ENCODE measurements at regions not wholly inside any gene's neighbourhood (a gene's known extent, or its start where the extent isn't known, plus 50 kb on each side); places are given as distances from the start of the nearest gene placed in this dataset.

DNA sequence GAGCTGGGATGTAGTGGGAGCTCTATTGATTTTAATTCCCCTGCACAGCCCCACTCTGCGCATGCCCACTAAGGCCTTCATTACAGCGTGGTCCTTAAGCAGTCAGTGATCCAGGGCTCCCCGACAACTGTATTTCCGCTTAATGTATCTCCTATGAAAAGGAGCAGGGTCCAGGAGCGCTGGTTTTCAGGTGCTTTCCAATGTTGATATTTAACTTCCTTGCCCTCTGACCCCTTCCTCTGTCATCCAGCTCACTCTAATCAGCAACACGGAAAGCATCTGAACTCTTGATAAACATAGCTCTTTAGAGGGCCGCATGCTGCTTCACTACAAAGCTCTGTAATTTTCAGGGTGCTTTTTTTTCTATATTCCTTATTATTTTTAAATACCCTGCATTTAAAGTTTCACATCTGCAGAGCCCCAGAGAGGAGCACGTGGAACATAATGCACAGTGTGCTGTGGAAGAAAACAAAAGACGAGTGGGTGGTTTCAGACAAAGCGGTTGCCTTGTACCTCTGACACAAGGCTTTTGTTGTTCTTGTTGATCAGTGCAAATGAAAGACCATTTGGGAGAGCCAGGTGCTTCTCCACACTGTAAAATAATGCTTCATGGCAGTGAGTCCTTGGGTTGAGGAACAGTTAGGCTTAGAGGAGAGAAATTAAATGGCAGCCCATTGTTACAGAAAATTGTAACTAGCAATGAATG lies 465.9 kb upstream of the CELF2 start:
- TF ChIP-seq, protein P1, sequence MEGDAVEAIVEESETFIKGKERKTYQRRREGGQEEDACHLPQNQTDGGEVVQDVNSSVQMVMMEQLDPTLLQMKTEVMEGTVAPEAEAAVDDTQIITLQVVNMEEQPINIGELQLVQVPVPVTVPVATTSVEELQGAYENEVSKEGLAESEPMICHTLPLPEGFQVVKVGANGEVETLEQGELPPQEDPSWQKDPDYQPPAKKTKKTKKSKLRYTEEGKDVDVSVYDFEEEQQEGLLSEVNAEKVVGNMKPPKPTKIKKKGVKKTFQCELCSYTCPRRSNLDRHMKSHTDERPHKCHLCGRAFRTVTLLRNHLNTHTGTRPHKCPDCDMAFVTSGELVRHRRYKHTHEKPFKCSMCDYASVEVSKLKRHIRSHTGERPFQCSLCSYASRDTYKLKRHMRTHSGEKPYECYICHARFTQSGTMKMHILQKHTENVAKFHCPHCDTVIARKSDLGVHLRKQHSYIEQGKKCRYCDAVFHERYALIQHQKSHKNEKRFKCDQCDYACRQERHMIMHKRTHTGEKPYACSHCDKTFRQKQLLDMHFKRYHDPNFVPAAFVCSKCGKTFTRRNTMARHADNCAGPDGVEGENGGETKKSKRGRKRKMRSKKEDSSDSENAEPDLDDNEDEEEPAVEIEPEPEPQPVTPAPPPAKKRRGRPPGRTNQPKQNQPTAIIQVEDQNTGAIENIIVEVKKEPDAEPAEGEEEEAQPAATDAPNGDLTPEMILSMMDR (IDR thresholded peaks at IDR 0.05; ENCODE audit: borderline replicate concordance, insufficient read depth, low read depth, low read length) = no peak
- no peak overlapping the region for H3K4me3 ChIP-seq (ENCODE audit: low read depth, low read length)

DNA sequence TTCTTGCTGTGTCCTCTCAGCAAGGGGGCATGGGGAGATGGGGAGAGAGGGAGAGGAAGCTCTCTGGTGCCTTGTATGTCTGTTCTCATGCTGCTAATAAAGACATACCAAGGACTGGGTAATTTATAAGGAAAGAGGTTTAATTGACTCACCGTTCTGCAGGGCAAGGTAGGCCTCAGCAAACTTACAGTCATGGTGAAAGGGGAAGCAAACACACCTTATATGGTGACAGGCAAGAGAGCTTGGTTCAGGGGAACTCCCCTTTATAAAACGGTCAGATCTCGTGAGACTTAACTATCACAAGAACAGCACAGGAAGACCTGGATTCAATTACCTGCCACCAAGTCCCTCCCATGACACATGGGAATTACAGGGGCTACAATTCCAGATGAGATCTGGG lies 464.7 kb upstream of the CELF2 start:
- TF ChIP-seq, protein P1 (IDR thresholded peaks at IDR 0.05; ENCODE audit: borderline replicate concordance, insufficient read depth, low read depth, low read length) = no peak
- no peak overlapping the region for H3K4me3 ChIP-seq (ENCODE audit: low read depth, low read length)

DNA sequence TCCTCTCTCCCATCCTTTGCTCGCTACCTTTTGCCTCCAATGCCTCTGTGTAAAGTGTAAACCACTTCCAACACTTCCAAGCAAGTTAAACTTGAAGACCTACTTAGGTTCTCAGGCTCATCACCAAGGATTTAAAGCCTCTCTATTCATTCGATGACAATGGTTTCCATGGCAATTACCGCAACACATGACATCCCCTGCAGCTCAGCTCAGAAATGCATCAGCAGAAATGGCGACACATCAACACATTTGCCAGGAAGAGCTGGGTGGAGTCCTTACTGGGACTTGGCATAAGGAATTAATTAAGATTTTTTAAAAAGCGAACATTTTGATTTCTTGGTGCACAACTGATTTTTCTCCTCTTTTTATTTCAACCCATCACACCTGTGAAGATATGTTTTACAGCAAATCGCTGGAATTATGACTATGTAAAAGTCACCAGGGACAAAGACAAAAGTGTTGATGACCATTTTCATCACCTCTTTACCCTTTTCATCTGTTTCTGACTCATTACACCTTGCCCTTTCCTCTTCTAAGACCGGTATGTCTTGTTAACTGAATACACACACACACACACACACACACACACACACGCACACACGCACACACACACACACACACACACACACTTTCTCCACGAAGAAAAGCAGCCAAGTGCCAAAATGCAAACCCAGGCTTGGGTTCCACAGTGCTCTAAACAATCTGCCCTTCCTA lies 453.4 kb upstream of the CELF2 start:
- TF ChIP-seq, protein P1 (IDR thresholded peaks at IDR 0.05; ENCODE audit: borderline replicate concordance, insufficient read depth, low read depth, low read length) = no peak
- H3K4me3 ChIP-seq (ENCODE audit: low read depth, low read length) = no peak overlapping the region

DNA sequence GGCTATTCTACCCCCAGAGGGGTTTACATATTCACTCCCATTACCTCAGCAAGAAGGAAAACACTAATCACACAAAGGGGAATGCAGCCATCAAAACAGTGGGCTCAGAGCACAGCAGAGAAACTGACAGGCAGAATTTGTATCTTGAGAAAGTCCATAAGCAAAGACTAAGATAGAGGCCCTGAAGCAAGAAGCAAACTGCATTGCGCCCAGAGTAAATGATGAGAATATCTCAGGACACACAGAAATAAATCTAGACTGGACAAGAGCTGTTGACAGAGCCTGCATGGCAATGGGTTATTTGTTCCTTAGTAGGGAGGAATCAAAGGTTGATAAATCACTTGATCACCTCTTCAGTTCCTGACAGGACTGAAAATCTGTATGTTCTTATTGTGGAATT lies 440.7 kb upstream of the CELF2 start:
- TF ChIP-seq, protein P1 (IDR thresholded peaks at IDR 0.05; ENCODE audit: borderline replicate concordance, insufficient read depth, low read depth, low read length) = no peak
- H3K4me3 ChIP-seq (ENCODE audit: low read depth, low read length) = no peak overlapping the region

DNA sequence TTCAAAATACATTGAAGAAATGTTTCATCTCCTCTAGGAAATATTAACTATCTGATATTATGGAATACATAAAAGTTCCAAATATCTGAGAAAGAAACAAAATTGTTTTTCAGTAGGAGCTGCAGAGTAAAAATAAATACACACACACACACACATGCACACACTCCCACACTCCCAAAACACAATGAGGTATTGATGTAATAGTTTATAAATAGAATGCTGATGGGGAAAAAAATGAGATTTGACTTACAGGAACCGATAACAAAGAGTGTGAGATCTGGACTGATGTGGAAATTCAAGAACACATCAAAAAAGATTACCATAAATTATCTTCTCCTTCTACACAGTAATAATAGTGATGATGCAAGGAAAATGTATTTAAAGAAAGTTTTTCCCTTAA lies 438.0 kb upstream of the CELF2 start:
- no peak overlapping the region for H3K4me3 ChIP-seq (ENCODE audit: low read depth, low read length)
- TF ChIP-seq, protein P1 (IDR thresholded peaks at IDR 0.05; ENCODE audit: borderline replicate concordance, insufficient read depth, low read depth, low read length) = no peak

DNA sequence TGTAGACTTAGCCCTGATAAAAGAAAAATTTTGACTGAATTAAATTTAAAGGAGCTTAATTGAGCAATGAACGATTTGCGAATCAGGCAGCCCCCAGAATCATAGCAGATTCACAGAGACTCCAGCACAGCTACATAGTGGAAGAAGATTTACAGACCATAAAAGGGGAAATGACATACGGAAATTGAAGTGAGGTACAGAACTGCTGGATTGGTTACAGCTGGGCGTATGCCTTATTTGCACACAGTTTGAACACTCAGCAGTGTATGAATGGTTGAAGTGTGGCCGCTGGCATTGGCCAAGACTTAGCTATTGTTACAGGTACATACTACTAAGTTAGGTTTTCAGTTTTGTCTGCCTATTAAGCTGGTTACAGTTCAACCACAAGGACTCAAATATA lies 433.5 kb upstream of the CELF2 start:
- TF ChIP-seq, protein P1 (IDR thresholded peaks at IDR 0.05; ENCODE audit: borderline replicate concordance, insufficient read depth, low read depth, low read length) = no peak
- no peak overlapping the region for H3K4me3 ChIP-seq (ENCODE audit: low read depth, low read length)

All from GM12875 (cell line).